Hematopoietic multipotent progenitor cell treated with erythropoietin and hydrocortisone succinate and interleukin-3 and kit ligand, for 4 days (in vitro differentiated cells): ENCODE measurements at regions not wholly inside any gene's neighbourhood (a gene's known extent, or its start where the extent isn't known, plus 50 kb on each side); places are given as distances from the start of the nearest gene placed in this dataset.
"Not testable (repeated sequence)": the region's sequence is repeated elsewhere in the genome, so short reads cannot be mapped to it uniquely, and the experiment has no call there.

Source experiments
- DNase-seq: peaks from one replicate; pipeline ENCODE4 v3.0.0-alpha.2; 2015

DNA sequence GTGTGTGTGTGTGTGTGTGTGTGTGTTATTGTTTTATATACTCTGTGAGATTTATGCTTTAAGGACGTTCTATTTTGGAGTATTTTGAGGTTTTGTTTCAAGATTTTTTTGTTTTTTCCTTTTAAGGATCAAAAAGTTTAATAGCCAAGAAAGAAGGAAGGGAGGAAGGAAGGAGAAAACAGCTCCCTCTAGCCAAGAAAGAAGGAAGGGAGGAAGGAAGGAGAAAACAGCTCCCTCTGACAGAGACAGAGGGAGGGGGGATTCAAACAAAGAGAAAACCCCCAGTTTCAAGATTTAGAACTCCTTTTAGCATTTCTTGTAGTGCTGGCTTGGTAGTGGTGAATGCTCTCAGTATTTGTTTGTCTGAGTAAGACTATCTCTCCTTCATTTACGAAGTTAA is 731.8 kb downstream of the ANKRD7 start:
- DNase-seq: not testable (repeated sequence)

- no peak for DNase-seq
These were observed 744.9 kb downstream of the ANKRD7 start for GRCh38 chr7:118969370-118969769.

DNA sequence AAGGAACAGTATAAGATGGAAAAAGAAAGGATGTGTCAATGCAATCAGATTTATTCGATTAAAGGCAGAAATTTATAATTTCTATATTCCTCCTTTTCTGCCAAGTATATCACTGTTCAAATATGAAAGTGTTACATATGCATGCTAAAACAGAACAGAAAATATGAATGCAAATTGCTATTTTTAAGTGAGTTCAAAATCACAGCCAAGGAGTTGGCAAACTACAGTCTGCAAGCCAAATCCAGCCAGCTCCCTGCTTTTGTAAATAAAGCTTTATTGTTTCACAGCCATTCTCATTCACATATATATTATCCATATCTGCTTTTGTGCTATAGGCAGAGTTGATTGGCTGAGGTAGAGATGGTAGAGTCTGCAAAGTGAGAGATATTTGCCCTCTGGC is 747.2 kb downstream of the ANKRD7 start:
- DNase-seq: no peak

DNA sequence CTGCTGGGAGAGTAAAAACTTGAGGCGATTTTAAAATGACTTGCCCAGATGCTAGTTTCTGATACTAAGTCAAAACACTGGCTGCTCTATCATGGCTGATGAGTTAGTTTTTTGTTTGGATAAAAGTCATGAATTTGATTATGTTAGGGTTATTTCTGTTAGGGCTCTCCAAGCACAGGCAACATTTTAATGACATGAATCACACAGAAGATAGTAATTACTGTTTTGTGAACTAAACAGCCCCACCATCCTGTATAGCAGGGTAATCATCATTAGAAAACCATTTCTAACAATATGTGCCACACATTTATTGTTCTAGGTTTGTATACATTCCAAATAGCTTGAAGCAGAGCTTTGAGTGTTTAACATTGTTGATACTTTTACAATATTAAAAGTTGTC is 750.3 kb downstream of the ANKRD7 start:
- DNase-seq: no peak

GRCh38 chr7:118995350-118995749 is 770.8 kb downstream of the ANKRD7 start:
- DNase-seq: no peak

DNA sequence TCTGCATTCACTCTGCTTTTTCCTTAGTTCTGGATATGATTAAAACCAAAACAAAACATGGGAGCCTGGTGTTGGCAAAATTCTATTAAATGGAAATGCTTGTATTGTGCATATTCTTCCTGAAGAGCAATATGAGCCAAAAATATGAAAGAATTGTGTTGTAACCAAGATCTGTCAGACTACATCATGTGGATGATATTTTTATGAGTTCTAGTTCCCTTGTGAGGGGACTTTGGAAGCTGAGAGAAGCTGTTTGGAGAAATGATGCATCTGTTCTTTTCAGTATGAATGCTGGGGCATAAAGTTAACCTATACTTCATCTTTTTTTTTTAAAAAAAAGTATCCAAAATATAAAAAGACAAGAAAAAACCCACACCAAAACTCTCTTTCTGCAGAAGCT is 782.7 kb downstream of the ANKRD7 start:
- DNase-seq: no peak

GRCh38 chr7:119010635-119011034 is 786.1 kb downstream of the ANKRD7 start:
- DNase-seq: no peak

DNA sequence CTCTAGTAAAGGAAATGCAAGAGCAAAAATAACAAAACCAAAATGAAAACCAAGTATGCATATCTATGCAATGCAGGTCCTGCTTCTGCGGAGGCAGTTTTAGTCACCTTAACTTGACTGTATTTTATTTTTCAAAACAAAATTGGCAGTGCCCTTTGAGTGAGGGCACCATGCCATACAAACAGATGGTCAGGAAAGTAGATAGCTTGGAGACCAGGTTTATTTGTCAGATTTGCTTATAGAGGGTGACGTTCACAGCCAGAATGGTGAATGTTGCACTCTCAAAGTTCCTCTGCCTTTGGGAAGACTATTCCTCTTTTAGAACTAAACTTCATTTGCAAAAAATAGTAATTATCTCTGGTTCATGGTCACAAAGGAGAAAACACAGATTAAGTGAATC is 801.9 kb downstream of the ANKRD7 start:
- DNase-seq: no peak

- DNase-seq: no peak
These were observed 804.2 kb downstream of the ANKRD7 start for GRCh38 chr7:119028736-119029135.

DNA sequence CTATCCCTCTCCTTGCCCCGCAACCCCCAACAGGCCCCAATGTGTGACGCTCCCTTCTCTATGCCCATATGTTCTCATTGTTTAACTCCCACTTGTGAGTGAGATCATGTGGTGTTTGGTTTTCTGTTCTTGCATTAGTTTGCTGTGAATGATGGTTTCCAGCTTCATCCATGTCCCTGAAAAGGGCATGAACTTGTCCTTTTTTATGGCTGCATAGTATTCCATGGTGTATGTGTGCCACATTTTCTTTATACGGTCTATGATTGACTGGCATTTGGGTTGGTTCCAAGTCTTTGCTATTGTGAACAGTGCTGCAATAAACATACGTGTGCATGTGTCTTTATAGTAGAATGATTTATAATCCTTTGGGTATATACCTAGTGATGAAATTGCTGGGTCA is 807.6 kb downstream of the ANKRD7 start:
- not testable (repeated sequence) for DNase-seq

DNA sequence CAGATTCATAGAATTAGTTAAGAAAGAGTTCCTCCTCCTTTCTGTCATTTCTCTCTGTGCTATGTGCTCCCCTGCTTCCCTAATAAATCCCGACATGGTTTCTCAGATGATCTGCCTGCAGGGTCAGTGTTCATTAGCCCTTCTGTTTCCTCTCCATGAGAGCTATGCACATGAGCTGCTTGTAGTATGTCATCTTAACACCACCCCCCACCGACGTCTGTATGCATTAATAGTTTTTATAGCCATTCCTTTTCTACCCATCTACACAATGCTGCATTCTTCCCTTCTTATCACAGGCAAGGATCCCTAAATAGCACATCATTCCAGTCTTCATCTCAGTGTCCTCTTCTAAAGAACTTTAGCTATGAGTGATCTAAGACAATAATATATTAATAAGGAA is 809.1 kb downstream of the ANKRD7 start:
- no peak for DNase-seq

GRCh38 chr7:119037941-119038340 is 813.4 kb downstream of the ANKRD7 start:
- DNase-seq: no peak

GRCh38 chr7:119046068-119046467 is 821.6 kb downstream of the ANKRD7 start:
- DNase-seq: no peak

- DNase-seq: no peak
These were observed 841.5 kb downstream of the ANKRD7 start for GRCh38 chr7:119065966-119066365.

DNA sequence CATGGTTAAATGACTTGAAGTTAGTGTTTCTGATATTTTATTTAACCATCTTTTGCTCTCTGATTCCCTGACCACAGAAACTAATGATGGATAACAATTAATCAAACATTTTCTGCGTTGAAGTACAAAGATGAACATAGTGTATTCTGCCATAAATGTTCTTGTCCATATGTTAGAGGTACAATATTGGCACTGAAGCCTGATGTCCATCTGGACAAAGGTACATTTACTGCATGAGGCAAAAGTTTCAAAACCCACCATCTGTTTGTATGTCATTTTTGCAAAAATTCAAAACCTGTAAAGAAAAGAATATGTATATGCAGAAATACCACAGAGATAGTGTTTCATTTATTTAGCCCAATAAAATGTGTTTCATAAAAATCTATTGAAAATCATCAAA is 861.5 kb downstream of the ANKRD7 start:
- no peak for DNase-seq

DNA sequence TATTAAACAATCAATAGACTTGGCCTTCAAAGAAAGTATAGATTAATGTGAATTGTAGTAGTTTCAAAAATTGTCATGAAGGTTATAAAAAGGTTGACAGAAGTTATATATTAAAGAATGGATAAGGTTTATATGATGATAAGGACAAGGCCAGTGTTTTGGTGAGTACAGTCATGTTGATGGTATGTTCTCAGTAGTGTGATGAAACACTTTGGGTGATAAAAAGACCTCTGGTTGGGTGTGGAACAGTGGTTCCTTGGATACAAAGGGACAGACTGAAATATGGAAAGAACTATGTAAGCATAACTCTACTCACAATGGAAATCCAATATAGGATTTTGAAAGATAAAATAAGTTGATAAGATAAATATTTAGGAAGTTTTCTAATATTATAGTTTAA is 866.3 kb downstream of the ANKRD7 start:
- no peak for DNase-seq

GRCh38 chr7:119096683-119097082 is 872.2 kb downstream of the ANKRD7 start:
- no peak for DNase-seq

GRCh38 chr7:119100611-119101258 is 876.2 kb downstream of the ANKRD7 start:
- not testable (repeated sequence) for DNase-seq

DNA sequence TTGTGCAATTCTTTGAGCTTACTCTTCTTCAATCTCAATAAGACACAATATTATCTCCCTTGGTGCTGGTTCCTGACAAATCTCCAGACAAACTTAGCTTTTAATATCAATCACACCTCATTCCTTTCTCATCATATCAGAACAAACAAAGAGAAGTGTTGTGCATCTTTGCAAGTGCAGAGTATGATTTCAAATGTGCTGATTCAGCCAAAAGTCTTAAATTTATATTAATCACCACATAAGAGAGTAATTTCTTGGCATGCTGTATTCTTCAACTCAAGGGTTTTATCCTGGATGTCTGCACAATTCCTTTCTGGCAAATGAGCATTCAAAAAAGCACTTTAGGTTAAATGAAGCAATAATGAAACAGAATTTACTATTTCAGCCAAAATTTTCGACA is 877.8 kb downstream of the ANKRD7 start:
- no peak for DNase-seq

GRCh38 chr7:119105381-119105780 is 880.9 kb downstream of the ANKRD7 start:
- no peak for DNase-seq

DNA sequence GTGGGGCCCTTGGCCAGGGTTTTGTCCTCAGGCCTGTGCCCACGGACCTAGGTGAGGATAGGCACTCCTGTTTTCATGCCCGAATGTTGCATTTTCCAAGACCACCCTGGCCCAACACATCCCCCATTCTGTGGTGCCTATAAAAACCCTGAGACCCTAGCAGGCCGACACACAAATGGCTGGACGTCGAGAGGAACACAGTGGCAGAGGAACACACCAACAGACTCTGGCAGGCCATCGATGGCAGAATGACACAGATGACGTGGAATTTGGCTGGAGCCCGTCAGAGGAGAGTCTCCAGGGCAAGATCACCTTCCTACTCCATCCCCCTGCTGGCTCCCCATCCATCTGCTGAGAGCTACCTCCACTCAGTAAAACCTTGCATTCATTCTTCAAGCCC is 898.8 kb downstream of the ANKRD7 start:
- no peak for DNase-seq

DNA sequence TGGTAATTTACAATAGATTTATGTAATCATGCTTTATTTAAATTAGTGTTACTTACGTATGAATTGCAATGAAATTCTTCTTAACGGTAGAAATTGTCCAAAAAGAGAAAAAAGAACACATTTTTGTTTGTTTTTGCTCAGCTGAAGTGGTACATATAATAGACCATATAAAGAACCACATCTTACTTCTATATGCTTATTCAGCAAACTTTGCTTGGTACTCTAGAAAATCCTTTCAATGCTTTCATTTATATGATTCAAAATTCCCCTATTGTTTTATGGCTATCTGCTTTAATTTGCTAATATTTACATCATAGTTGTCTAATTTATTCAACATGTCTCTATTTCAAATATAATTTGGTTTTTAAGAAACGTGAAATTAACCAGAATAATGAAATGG is 903.2 kb downstream of the ANKRD7 start:
- DNase-seq: no peak

GRCh38 chr7:119132436-119132835 is 907.9 kb downstream of the ANKRD7 start:
- DNase-seq: no peak

DNA sequence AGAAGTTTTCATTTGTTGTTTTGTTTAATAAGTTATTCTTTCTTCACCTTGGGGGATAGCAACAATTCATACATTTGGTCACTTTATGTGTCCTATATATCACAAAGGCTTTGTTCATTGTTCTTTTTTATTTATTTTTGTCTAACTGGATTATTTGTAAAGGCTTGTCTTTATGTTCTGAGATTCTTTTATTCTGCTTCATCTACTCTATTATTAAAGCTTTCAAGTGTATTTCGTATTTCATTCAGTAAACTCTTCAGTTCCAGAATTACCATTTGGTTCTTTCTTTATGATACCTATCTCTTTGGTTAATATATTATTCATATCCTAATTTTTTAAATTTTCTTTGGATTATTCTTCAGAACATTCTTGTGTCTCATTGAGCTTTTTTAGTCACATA is 942.9 kb downstream of the ANKRD7 start:
- no peak for DNase-seq

DNA sequence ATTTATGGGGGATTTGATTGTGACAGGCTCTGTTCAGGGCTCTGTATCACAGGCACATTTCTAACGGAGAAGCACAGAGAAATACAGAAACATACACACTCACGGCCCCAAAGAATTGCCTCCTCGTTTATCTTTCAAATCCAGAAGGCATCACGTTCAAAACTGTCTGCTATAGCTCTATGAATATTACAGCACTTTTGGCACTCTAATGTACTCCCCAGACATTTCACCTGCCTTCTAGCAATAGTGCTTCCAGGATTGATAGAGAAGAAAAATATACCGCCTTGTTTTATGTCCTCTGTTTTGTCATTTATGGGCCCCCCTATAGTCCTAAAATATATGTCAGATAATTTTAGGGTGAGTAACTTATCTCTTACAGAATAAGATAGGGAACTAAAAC is 947.5 kb downstream of the ANKRD7 start:
- DNase-seq: no peak
